ENCODE measurements at regions not wholly inside any gene's neighbourhood (a gene's known extent, or its start where the extent isn't known, plus 50 kb on each side); places are given as distances from the start of the nearest gene placed in this dataset.

DNA sequence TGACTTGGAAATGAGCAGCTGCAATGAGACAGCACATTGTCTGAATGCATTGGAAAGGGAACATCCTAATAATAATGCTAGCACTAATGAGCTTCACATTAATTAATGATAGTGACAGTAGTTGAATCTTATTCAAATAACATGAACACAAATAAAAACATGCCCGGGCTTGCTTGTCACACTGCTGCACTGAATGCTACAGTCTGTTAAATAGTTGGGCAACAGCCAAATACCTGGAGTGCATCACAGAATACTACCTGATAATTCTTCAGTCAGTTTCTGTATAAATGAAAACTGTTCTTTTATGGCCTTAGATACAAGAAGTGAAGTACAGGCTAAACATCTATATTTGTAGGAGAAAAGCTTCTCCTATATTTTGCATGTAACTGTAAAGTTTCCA lies 458.7 kb downstream of the RNF144B start:
- no peak overlapping the region for H3K9ac ChIP-seq (ENCODE audit: low read length)
- H2AFZ ChIP-seq (ENCODE audit: low read depth, low read length, poor library complexity, severe bottlenecking) = no peak overlapping the region
- H3K27ac ChIP-seq (ENCODE audit: low read depth, low read length) = no peak overlapping the region
- TF ChIP-seq POLR2A (IDR thresholded peaks at IDR 0.05; ENCODE audit: borderline replicate concordance, extremely low read depth, insufficient read depth, insufficient read length) = no peak
- no peak for TF ChIP-seq EGR1 (IDR thresholded peaks at IDR 0.05; ENCODE audit: low read depth)
- no peak for TF ChIP-seq ELF1 (IDR thresholded peaks at IDR 0.05; ENCODE audit: borderline replicate concordance, low read depth)
- no peak for TF ChIP-seq POLR2AphosphoS5 (IDR thresholded peaks at IDR 0.05; ENCODE audit: low read depth, low read length)
- TF ChIP-seq ATF3 (IDR thresholded peaks at IDR 0.05) = no peak
- TF ChIP-seq JUND (IDR thresholded peaks at IDR 0.05) = no peak
- TF ChIP-seq ZFX (IDR thresholded peaks at IDR 0.05) = no peak
- TF ChIP-seq, protein P1, sequence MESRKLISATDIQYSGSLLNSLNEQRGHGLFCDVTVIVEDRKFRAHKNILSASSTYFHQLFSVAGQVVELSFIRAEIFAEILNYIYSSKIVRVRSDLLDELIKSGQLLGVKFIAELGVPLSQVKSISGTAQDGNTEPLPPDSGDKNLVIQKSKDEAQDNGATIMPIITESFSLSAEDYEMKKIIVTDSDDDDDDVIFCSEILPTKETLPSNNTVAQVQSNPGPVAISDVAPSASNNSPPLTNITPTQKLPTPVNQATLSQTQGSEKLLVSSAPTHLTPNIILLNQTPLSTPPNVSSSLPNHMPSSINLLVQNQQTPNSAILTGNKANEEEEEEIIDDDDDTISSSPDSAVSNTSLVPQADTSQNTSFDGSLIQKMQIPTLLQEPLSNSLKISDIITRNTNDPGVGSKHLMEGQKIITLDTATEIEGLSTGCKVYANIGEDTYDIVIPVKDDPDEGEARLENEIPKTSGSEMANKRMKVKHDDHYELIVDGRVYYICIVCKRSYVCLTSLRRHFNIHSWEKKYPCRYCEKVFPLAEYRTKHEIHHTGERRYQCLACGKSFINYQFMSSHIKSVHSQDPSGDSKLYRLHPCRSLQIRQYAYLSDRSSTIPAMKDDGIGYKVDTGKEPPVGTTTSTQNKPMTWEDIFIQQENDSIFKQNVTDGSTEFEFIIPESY (IDR thresholded peaks at IDR 0.05; ENCODE audit: extremely low read depth, insufficient replicate concordance, low read length) = no peak
- no peak for TF ChIP-seq ZNF274 (IDR thresholded peaks at IDR 0.05; ENCODE audit: low read depth, low read length)
- no peak for TF ChIP-seq CBX3 (IDR thresholded peaks at IDR 0.05; ENCODE audit: low read depth)
- TF ChIP-seq, protein P2, sequence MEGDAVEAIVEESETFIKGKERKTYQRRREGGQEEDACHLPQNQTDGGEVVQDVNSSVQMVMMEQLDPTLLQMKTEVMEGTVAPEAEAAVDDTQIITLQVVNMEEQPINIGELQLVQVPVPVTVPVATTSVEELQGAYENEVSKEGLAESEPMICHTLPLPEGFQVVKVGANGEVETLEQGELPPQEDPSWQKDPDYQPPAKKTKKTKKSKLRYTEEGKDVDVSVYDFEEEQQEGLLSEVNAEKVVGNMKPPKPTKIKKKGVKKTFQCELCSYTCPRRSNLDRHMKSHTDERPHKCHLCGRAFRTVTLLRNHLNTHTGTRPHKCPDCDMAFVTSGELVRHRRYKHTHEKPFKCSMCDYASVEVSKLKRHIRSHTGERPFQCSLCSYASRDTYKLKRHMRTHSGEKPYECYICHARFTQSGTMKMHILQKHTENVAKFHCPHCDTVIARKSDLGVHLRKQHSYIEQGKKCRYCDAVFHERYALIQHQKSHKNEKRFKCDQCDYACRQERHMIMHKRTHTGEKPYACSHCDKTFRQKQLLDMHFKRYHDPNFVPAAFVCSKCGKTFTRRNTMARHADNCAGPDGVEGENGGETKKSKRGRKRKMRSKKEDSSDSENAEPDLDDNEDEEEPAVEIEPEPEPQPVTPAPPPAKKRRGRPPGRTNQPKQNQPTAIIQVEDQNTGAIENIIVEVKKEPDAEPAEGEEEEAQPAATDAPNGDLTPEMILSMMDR (IDR thresholded peaks at IDR 0.05 in 2 of 3, conservative IDR thresholded peaks at IDR 0.05 in 1 of 3; ENCODE audit: borderline replicate concordance in 1 of 3, insufficient read depth in 1 of 3, low read depth in 2 of 3, low read length in 2 of 3) = no peak
- TF ChIP-seq, protein P3, sequence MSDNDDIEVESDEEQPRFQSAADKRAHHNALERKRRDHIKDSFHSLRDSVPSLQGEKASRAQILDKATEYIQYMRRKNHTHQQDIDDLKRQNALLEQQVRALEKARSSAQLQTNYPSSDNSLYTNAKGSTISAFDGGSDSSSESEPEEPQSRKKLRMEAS (IDR thresholded peaks at IDR 0.05) = no peak
- TF ChIP-seq YY1 (IDR thresholded peaks at IDR 0.05; ENCODE audit: extremely low read depth, insufficient replicate concordance, low read depth, low read length) = no peak
- no peak for TF ChIP-seq SRF (IDR thresholded peaks at IDR 0.05; ENCODE audit: low read depth)
- no peak for TF ChIP-seq EZH2 (IDR thresholded peaks at IDR 0.05)
- TF ChIP-seq CEBPB (IDR thresholded peaks at IDR 0.05; ENCODE audit: low read depth) = no peak
- TF ChIP-seq SP1 (IDR thresholded peaks at IDR 0.05; ENCODE audit: low read depth) = no peak
- no peak for TF ChIP-seq RAD21 (IDR thresholded peaks at IDR 0.05; ENCODE audit: low read depth)
- no peak for TF ChIP-seq FOSL1 (IDR thresholded peaks at IDR 0.05; ENCODE audit: low read depth)
- H4K20me1 ChIP-seq (ENCODE audit: insufficient read depth) = no peaks in the 10 kb centered on the region
- DNase-seq (ENCODE audit: low read depth, low spot score) = no peak
- no peak overlapping the region for H3K4me3 ChIP-seq (replicated peaks in 1 of 2; ENCODE audit: low read depth in 1 of 2, low read length in 2 of 2)
- RAD21 ChIA-PET (ENCODE audit: low non-redundant PET in 1 of 2, low total read pairs in 2 of 2, uncharacterized antibody in 2 of 2, unreplicated experiment in 2 of 2) = no interaction called here
- no peaks in the 10 kb centered on the region for H3K9me3 ChIP-seq (ENCODE audit: control insufficient read depth in 1 of 2, insufficient read depth in 1 of 2, low read depth in 1 of 2, low read length in 2 of 2)
- no peak for ATAC-seq
- no TSS peak for BruUV-seq (replicated peaks)
- no peaks in the 10 kb centered on the region for H3K4me1 ChIP-seq (ENCODE audit: control insufficient read depth in 1 of 2, insufficient read depth in 2 of 2, low read length in 2 of 2)
- CTCF ChIA-PET = no interaction called here
- no peaks in the 10 kb centered on the region for H3K9me2 ChIP-seq (ENCODE audit: insufficient read depth)
- no peaks in the 10 kb centered on the region for H3K27me3 ChIP-seq (ENCODE audit: insufficient read depth, low read length)
- H3K4me2 ChIP-seq (ENCODE audit: low read length) = no peak overlapping the region
- POLR2A ChIA-PET = no interaction called here
- H3K79me2 ChIP-seq (ENCODE audit: insufficient read depth, low read length) = no peaks in the 10 kb centered on the region
- intact Hi-C loops (cut with micrococcal nuclease) = no loop called here
- H3K36me3 ChIP-seq (ENCODE audit: control insufficient read depth in 1 of 2, insufficient read depth in 2 of 2, low read length in 2 of 2) = no peaks in the 10 kb centered on the region
